ENCODE measurements at regions not wholly inside any gene's neighbourhood (a gene's known extent, or its start where the extent isn't known, plus 50 kb on each side); places are given as distances from the start of the nearest gene placed in this dataset.

GRCh38 chr17:70795620-70796019 is 626.3 kb downstream of the KCNJ2 start:
- Histone ChIP-seq H3K27me3 (ENCODE audit: control insufficient read depth, insufficient read depth, low read length) (no peaks in the 10 kb centered on the region), H3K27ac (ENCODE audit: low read length) (no peak overlapping the region), H3K4me3 (ENCODE audit: low read depth in 2 of 2, low read length in 2 of 2) (no peak overlapping the region), H3K36me3 (ENCODE audit: control insufficient read depth, insufficient read depth, low read length) (no peaks in the 10 kb centered on the region), H3K9me3 (ENCODE audit: control insufficient read depth, insufficient read depth, low read depth, low read length) (no peaks in the 10 kb centered on the region), H3K4me1 (ENCODE audit: control insufficient read depth, insufficient read depth, low read length) (no peaks in the 10 kb centered on the region)
- TF ChIP-seq CTCF (IDR thresholded peaks at IDR 0.05) = no peak
- TF ChIP-seq REST (IDR thresholded peaks at IDR 0.05; ENCODE audit: insufficient read depth in 1 of 2, low read depth in 2 of 2, low read length in 1 of 2) = no peak
- TF ChIP-seq POLR2AphosphoS5 (IDR thresholded peaks at IDR 0.05; ENCODE audit: low read depth, low read length) = no peak
- TF ChIP-seq SIN3A (IDR thresholded peaks at IDR 0.05; ENCODE audit: borderline replicate concordance, insufficient read depth, low read depth, low read length) = no peak
- no peak for TF ChIP-seq TCF7L2 (IDR thresholded peaks at IDR 0.05; ENCODE audit: low read depth, low read length)
- ATAC-seq (no peak), DNase-seq (ENCODE audit: low read depth, low spot score) (no peak)
- in situ Hi-C loops (cut with HindIII; ENCODE audit: low pct_unique_long_range_greater_than_20kb, low sequenced_read_pairs) (no loop called here), intact Hi-C loops (cut with micrococcal nuclease; ENCODE audit: unreplicated experiment) (no loop called here)
- CTCF ChIA-PET = no interaction called here
- BruUV-seq (replicated peaks) = no TSS peak
- POLR2A ChIA-PET = no interaction called here

GRCh38 chr17:70796757-70797156 is 627.4 kb downstream of the KCNJ2 start:
- Histone ChIP-seq H3K4me3 (ENCODE audit: low read depth in 2 of 2, low read length in 2 of 2) (no peak overlapping the region), H3K36me3 (ENCODE audit: control insufficient read depth, insufficient read depth, low read length) (no peaks in the 10 kb centered on the region), H3K4me1 (ENCODE audit: control insufficient read depth, insufficient read depth, low read length) (no peaks in the 10 kb centered on the region), H3K27ac (ENCODE audit: low read length) (no peak overlapping the region), H3K27me3 (ENCODE audit: control insufficient read depth, insufficient read depth, low read length) (no peaks in the 10 kb centered on the region), H3K9me3 (ENCODE audit: control insufficient read depth, insufficient read depth, low read depth, low read length) (no peaks in the 10 kb centered on the region)
- ATAC-seq (no peak), DNase-seq (ENCODE audit: low read depth, low spot score) (no peak)
- intact Hi-C loops (cut with micrococcal nuclease; ENCODE audit: unreplicated experiment) = no loop called here
- ChIA-PET POLR2A (no interaction called here), CTCF (no interaction called here)
- TF ChIP-seq SIN3A (IDR thresholded peaks at IDR 0.05; ENCODE audit: borderline replicate concordance, insufficient read depth, low read depth, low read length) (no peak), CTCF (IDR thresholded peaks at IDR 0.05) (no peak), REST (IDR thresholded peaks at IDR 0.05; ENCODE audit: insufficient read depth in 1 of 2, low read depth in 2 of 2, low read length in 1 of 2) (no peak), POLR2AphosphoS5 (IDR thresholded peaks at IDR 0.05; ENCODE audit: low read depth, low read length) (no peak), TCF7L2 (IDR thresholded peaks at IDR 0.05; ENCODE audit: low read depth, low read length) (no peak)
- in situ Hi-C loops (cut with HindIII; ENCODE audit: low pct_unique_long_range_greater_than_20kb, low sequenced_read_pairs) = no loop called here
- BruUV-seq (replicated peaks) = no TSS peak

Measured in Panc1 (cell line).